ENCODE measurements at regions not wholly inside any gene's neighbourhood (a gene's known extent, or its start where the extent isn't known, plus 50 kb on each side); places are given as distances from the start of the nearest gene placed in this dataset.
"Not testable (repeated sequence)": the region's sequence is repeated elsewhere in the genome, so short reads cannot be mapped to it uniquely, and the experiment has no call there.

DNA sequence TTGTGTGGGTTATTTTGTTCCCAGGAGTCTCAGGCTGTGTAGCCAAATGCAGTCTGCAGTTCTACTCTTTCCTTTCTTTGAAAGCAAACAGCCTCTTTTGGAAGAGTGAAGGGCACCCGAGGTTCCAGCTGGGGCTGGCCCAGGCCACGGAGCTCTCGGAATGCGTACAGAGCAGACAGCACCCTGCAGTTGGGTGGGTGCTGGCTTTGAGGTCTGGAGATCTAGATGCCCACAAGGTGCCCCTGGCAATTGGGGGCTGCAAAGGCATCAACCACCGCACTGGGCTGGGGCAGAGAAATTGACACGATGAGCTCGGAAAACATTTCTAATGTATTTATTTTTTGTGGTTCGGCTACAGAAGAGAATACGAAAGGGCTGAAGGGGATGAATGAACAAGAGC is 191.6 kb upstream of the ZNF469 start:
- H3K4me1 ChIP-seq (replicated peaks in 1 of 4; ENCODE audit: control insufficient read depth in 3 of 4, insufficient read depth in 4 of 4, low read length in 3 of 4); H4K5ac ChIP-seq (ENCODE audit: insufficient read length, low read depth, low read length); H3K56ac ChIP-seq (replicated peaks; ENCODE audit: insufficient read length, low read depth, low read length); H2AFZ ChIP-seq (ENCODE audit: low read length); CTCF ChIA-PET (ENCODE audit: partially characterized antibody); H4K20me1 ChIP-seq (replicated peaks in 1 of 2; ENCODE audit: control insufficient read depth in 1 of 2, insufficient read depth in 2 of 2, low read length in 2 of 2); H3K23me2 ChIP-seq (ENCODE audit: low read depth, low read length); H2BK120ac ChIP-seq (replicated peaks; ENCODE audit: low read depth, low read length); H3K14ac ChIP-seq (ENCODE audit: insufficient read length); FAIRE-seq; H3K4me3 ChIP-seq (ENCODE audit: extremely low read depth in 1 of 4, insufficient read depth in 2 of 4, low read depth in 3 of 4, low read length in 4 of 4); H3K4me2 ChIP-seq (ENCODE audit: insufficient read depth in 1 of 2, low read depth in 2 of 2, low read length in 2 of 2); H3K9me3 ChIP-seq (ENCODE audit: insufficient read depth in 2 of 2, low read depth in 1 of 2, low read length in 1 of 2); H3K9ac ChIP-seq (replicated peaks in 1 of 4; ENCODE audit: extremely low read depth in 1 of 4, low read depth in 3 of 4, low read length in 3 of 4); H3K79me1 ChIP-seq (ENCODE audit: low read depth, low read length); H3K23ac ChIP-seq (ENCODE audit: insufficient read length); H3K79me2 ChIP-seq (ENCODE audit: control insufficient read depth in 1 of 2, insufficient read depth in 2 of 2, low read length in 2 of 2); H3K36me3 ChIP-seq (ENCODE audit: control insufficient read depth in 2 of 4, insufficient read depth in 4 of 4, low read length in 3 of 4); H3K27ac ChIP-seq (ENCODE audit: low read depth, low read length); POLR2A ChIA-PET (ENCODE audit: partially characterized antibody); H3K4ac ChIP-seq (replicated peaks; ENCODE audit: insufficient read length, low read depth, low read length); H4K8ac ChIP-seq (ENCODE audit: extremely low read depth, insufficient read depth, low read length); DNase-seq (ENCODE audit: low read depth in 1 of 2, low spot score in 2 of 2); H2AK5ac ChIP-seq (ENCODE audit: low read depth, low read length); H3K27me3 ChIP-seq (replicated peaks in 1 of 4; ENCODE audit: control insufficient read depth in 3 of 4, extremely low read depth in 1 of 4, insufficient read depth in 3 of 4, low read length in 3 of 4); H2BK15ac ChIP-seq (ENCODE audit: low read length); H2BK20ac ChIP-seq (ENCODE audit: low read length); H4K91ac ChIP-seq (replicated peaks; ENCODE audit: insufficient read length, low read length); H2BK5ac ChIP-seq (ENCODE audit: low read depth, low read length); H2BK12ac ChIP-seq (ENCODE audit: low read depth, low read length); H3K18ac ChIP-seq (ENCODE audit: extremely low read depth, low read length): not testable (repeated sequence)
- 88% methylated on average over 9 of the region's 9 CpGs; no CpG with 5 or more reads in 1 of the 2 experiments for whole genome bisulfite sequencing, 2 experiments (ENCODE audit: extremely low coverage in 1 of 2, insufficient coverage in 1 of 2, insufficient read length in 1 of 2, insufficient replicate concordance in 2 of 2, low coverage in 1 of 2, low lambda C conversion rate in 2 of 2, missing lambda C conversion rate in 1 of 2)

Measured in H1 (cell line).